H1 (cell line): ENCODE measurements at regions not wholly inside any gene's neighbourhood (a gene's known extent, or its start where the extent isn't known, plus 50 kb on each side); places are given as distances from the start of the nearest gene placed in this dataset.

Source experiments
- ATF3 ChIP-seq: IDR thresholded peaks from 2 replicates; pipeline ENCODE4 v1.6.1; 2011; ENCODE audit warnings: low read depth, mild to moderate bottlenecking, low read length; ENCODE audit not compliant: insufficient read depth
- BCL11A ChIP-seq, 2 experiments: IDR thresholded peaks; one replicate each; pipeline ENCODE4 v1.6.1; 2011; ENCODE audit warnings: low read depth in 2 of 2, low read length in 2 of 2, mild to moderate bottlenecking in 2 of 2
- CHD7 ChIP-seq: fragments of 300-600 bp; sonication (generic); IDR thresholded peaks from 2 replicates; pipeline ENCODE4 v1.7.1; 2012; ENCODE audit warnings: low read length, moderate library complexity, mild to moderate bottlenecking, inconsistent platforms; ENCODE audit not compliant: insufficient replicate concordance
- FOSL1 ChIP-seq: IDR thresholded peaks from 2 replicates; pipeline ENCODE4 v1.6.1; 2011; ENCODE audit warnings: mild to moderate bottlenecking, low read depth, low read length, moderate library complexity; ENCODE audit not compliant: insufficient read depth
- GTF2F1 ChIP-seq: IDR thresholded peaks from 2 replicates; pipeline ENCODE4 v1.6.1; 2012; ENCODE audit warnings: low read depth, low read length, improper control_type of control experiment, borderline replicate concordance
- JUN ChIP-seq: IDR thresholded peaks from 2 replicates; pipeline ENCODE4 v1.6.1; 2011; ENCODE audit warnings: low read depth, mild to moderate bottlenecking, improper control_type of control experiment, low read length
- MAFK ChIP-seq: IDR thresholded peaks from 2 replicates; pipeline ENCODE4 v1.6.1; 2012; ENCODE audit warnings: low read depth, mild to moderate bottlenecking, improper control_type of control experiment, low read length
- RAD21 ChIP-seq, 2 experiments: IDR thresholded peaks in 1 of 2; conservative IDR thresholded peaks in 1 of 2; 2 replicates each; pipeline ENCODE4 v1.6.1; 2011; ENCODE audit warnings: low read depth in 2 of 2, low read length in 2 of 2, improper control_type of control experiment in 1 of 2, inconsistent platforms in 1 of 2, mild to moderate bottlenecking in 1 of 2, moderate library complexity in 1 of 2
- RFX5 ChIP-seq: IDR thresholded peaks from 2 replicates; pipeline ENCODE4 v1.6.1; 2011; ENCODE audit warnings: low read depth, low read length, improper control_type of control experiment, borderline replicate concordance
- SP2 ChIP-seq: IDR thresholded peaks from 2 replicates; pipeline ENCODE4 v1.6.1; 2012; ENCODE audit warnings: mild to moderate bottlenecking, low read length, inconsistent platforms
- SP4 ChIP-seq: IDR thresholded peaks from 2 replicates; pipeline ENCODE4 v1.6.1; 2012; ENCODE audit warnings: low read length, inconsistent platforms

GRCh38 chr1:54459140-54459539, 52.9 kb upstream of the SSBP3 start (continued):
- no peak for TF ChIP-seq CHD7
- TF ChIP-seq MAFK: no peak
- TF ChIP-seq RFX5: no peak
- TF ChIP-seq JUN: no peak
- TF ChIP-seq BCL11A (IDR thresholded peaks at IDR 0.05; ENCODE audit: low read depth in 2 of 2, low read length in 2 of 2): no peak
- no peak for TF ChIP-seq ATF3
- no peak for TF ChIP-seq GTF2F1
- no peak for TF ChIP-seq FOSL1
- no peak for TF ChIP-seq RAD21 (IDR thresholded peaks at IDR 0.05 in 1 of 2, conservative IDR thresholded peaks at IDR 0.05 in 1 of 2; ENCODE audit: low read depth in 2 of 2, low read length in 2 of 2)
- TF ChIP-seq SP4: no peak
- no peak for TF ChIP-seq SP2
